ENCODE measurements at regions not wholly inside any gene's neighbourhood (a gene's known extent, or its start where the extent isn't known, plus 50 kb on each side); places are given as distances from the start of the nearest gene placed in this dataset.

- TF ChIP-seq CTCF (IDR thresholded peaks at IDR 0.05; ENCODE audit: insufficient read depth, low read depth, low read length) (no peak), EZH2 (IDR thresholded peaks at IDR 0.05; ENCODE audit: insufficient read depth, low read length) (no peak)
Observed at GRCh38 chr1:87985071-87985470, 656.4 kb downstream of the LMO4 start.
